Keratinocyte (primary cell): ENCODE measurements at regions not wholly inside any gene's neighbourhood (a gene's known extent, or its start where the extent isn't known, plus 50 kb on each side); places are given as distances from the start of the nearest gene placed in this dataset.

Experiments used
- DNase-seq: peaks from one replicate; pipeline ENCODE4 v3.0.0-alpha.2; 2011; ENCODE audit warnings: low read depth, missing footprints, low spot score
- FAIRE-seq: peaks from 2 replicates; lab custom pipeline; 2011; peaks lifted over from hg19 to GRCh38; lab: Jason Lieb, UNC
- H2AFZ ChIP-seq: 2 replicates; pipeline ENCODE4 v1.6.0; 2012; ENCODE audit warnings: low read length, control low read depth, inconsistent platforms; ENCODE audit not compliant: control insufficient read depth
- H3K27ac ChIP-seq: 2 replicates; pipeline ENCODE4 v1.5.1; 2011; ENCODE audit warnings: low read length; ENCODE audit not compliant: control insufficient read depth, insufficient read depth
- H3K27me3 ChIP-seq: 3 replicates; pipeline ENCODE4 v1.6.0; 2011; ENCODE audit warnings: low read length; ENCODE audit not compliant: control insufficient read depth, insufficient read depth; ENCODE audit errors: extremely low read depth
- H3K36me3 ChIP-seq, 2 experiments: 2 replicates in 1 of 2; 3 replicates in 1 of 2; pipeline ENCODE4 v1.5.1; 2011; ENCODE audit warnings: low read length in 2 of 2, mild to moderate bottlenecking in 1 of 2; ENCODE audit not compliant: control insufficient read depth in 2 of 2, insufficient read depth in 2 of 2; ENCODE audit errors: extremely low read depth in 1 of 2
- H3K4me1 ChIP-seq: 3 replicates; pipeline ENCODE4 v1.5.1; 2011; ENCODE audit warnings: low read length; ENCODE audit not compliant: control insufficient read depth, insufficient read depth; ENCODE audit errors: extremely low read depth
- H3K4me2 ChIP-seq: 3 replicates; pipeline ENCODE4 v1.6.0; 2011; ENCODE audit warnings: low read depth, low read length; ENCODE audit not compliant: control insufficient read depth, insufficient read depth; ENCODE audit errors: extremely low read depth
- H3K4me3 ChIP-seq, 3 experiments: fragments of 200-600 bp in 1 of 3; sonication (generic) in 1 of 3; 2 replicates in 2 of 3; 3 replicates in 1 of 3; pipeline ENCODE4 v1.5.1; 2011 to 2016; ENCODE audit warnings: low read length in 3 of 3, mild to moderate bottlenecking in 3 of 3, control low read depth in 2 of 3, inconsistent platforms in 1 of 3, low read depth in 1 of 3, mixed read lengths in 1 of 3, mixed run types in 1 of 3, moderate library complexity in 1 of 3; ENCODE audit not compliant: control insufficient read depth in 2 of 3, insufficient read depth in 2 of 3; ENCODE audit errors: extremely low read depth in 1 of 3
- H3K79me2 ChIP-seq: 2 replicates; pipeline ENCODE4 v1.6.0; 2012; ENCODE audit warnings: low read length; ENCODE audit not compliant: control insufficient read depth, insufficient read depth
- H3K9ac ChIP-seq: 3 replicates; pipeline ENCODE4 v1.6.0; 2011; ENCODE audit warnings: low read length; ENCODE audit not compliant: control insufficient read depth, insufficient read depth; ENCODE audit errors: extremely low read depth
- H3K9me1 ChIP-seq: 3 replicates; pipeline ENCODE4 v1.6.0; 2011; ENCODE audit warnings: low read length; ENCODE audit not compliant: control insufficient read depth, insufficient read depth; ENCODE audit errors: extremely low read depth
- H3K9me3 ChIP-seq: 2 replicates; pipeline ENCODE4 v1.5.1; 2012; ENCODE audit warnings: low read depth, low read length; ENCODE audit not compliant: control insufficient read depth
- H4K20me1 ChIP-seq: 3 replicates; pipeline ENCODE4 v1.6.0; 2011; ENCODE audit warnings: low read length; ENCODE audit not compliant: control insufficient read depth, insufficient read depth; ENCODE audit errors: extremely low read depth
- EZH2 ChIP-seq: IDR thresholded peaks from one replicate; pipeline ENCODE4 v1.6.1; 2012; ENCODE audit warnings: inconsistent platforms, mild to moderate bottlenecking, low read length, moderate library complexity
- dilution Hi-C: fragments of 300-500 bp; cut with MboI; formaldehyde crosslinking; loops from one replicate; pipeline ENCODE4 v1.7.0; 2020; ENCODE audit warnings: low sequenced_read_pairs; ENCODE audit not compliant: extremely low pct_ligation_motif_present
- TF ChIP-seq, protein P1 (sequence below), 3 experiments: IDR thresholded peaks in 1 of 3; conservative IDR thresholded peaks in 1 of 3; optimal IDR thresholded peaks in 1 of 3; 2 replicates in 2 of 3; 3 replicates in 1 of 3; pipeline versions ENCODE3 to v1.5.1; 2011; ENCODE audit warnings: low read length in 3 of 3, mild to moderate bottlenecking in 3 of 3, moderate library complexity in 2 of 3, control low read depth in 1 of 3, inconsistent platforms in 1 of 3; ENCODE audit not compliant: insufficient read depth in 2 of 3; ENCODE audit errors: extremely low read depth in 1 of 3

DNA sequence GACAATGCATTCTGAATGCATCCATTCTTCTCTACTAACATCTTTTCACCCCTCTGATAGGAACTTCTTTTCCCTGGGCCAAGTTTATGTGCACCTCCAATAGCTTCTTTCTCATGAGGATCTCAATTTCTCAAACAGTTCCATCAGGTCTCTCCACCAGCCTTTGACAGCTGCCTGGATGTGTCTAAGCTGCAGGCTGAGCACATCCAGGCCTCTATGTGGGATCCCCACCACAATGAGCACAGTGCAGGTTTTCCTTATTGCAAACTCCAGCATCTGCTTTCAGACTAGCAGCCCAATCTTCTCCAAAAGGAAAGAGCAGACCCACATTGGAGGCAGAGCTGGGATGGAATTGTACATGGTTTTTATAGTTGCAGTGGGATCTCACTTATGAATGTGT is 145.3 kb upstream of the TBX20 start:
- FAIRE-seq: no peak

DNA sequence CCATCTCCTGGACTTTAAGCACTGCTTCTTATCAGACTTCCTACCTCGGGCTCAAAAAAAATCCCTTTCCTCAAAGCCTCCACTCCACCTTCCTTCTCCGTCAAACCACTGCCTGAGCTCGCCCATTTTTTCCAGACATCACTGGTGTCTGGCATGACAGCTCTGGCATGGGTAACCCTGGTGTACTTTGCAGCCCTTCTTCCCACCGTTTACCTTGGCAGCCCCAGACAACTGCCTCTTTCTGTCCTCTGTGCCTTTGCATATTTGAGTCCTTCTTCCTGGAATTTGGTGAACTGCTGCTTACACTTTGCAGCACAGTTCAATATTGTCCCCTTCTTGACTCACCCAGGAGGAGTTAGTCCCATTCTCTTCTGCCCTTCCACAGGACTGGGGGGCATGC is 144.6 kb upstream of the TBX20 start:
- no peak overlapping the region for H3K4me2 ChIP-seq

More for the DNA sequence above, 145.3 kb upstream of the TBX20 start:
- H3K27ac ChIP-seq: no peak overlapping the region
- dilution Hi-C loops: no loop called here
- no peaks in the 10 kb centered on the region for H3K9me3 ChIP-seq
- no peak overlapping the region for H2AFZ ChIP-seq
- H3K4me1 ChIP-seq: no peaks in the 10 kb centered on the region
- H3K9ac ChIP-seq: no peak overlapping the region
- TF ChIP-seq EZH2: no peak
- TF ChIP-seq, protein P1, sequence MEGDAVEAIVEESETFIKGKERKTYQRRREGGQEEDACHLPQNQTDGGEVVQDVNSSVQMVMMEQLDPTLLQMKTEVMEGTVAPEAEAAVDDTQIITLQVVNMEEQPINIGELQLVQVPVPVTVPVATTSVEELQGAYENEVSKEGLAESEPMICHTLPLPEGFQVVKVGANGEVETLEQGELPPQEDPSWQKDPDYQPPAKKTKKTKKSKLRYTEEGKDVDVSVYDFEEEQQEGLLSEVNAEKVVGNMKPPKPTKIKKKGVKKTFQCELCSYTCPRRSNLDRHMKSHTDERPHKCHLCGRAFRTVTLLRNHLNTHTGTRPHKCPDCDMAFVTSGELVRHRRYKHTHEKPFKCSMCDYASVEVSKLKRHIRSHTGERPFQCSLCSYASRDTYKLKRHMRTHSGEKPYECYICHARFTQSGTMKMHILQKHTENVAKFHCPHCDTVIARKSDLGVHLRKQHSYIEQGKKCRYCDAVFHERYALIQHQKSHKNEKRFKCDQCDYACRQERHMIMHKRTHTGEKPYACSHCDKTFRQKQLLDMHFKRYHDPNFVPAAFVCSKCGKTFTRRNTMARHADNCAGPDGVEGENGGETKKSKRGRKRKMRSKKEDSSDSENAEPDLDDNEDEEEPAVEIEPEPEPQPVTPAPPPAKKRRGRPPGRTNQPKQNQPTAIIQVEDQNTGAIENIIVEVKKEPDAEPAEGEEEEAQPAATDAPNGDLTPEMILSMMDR (optimal IDR thresholded peaks at IDR 0.05 in 1 of 3, IDR thresholded peaks at IDR 0.05 in 1 of 3, conservative IDR thresholded peaks at IDR 0.05 in 1 of 3; ENCODE audit: extremely low read depth in 1 of 3, insufficient read depth in 2 of 3, low read length in 3 of 3): no peak
- no peaks in the 10 kb centered on the region for H3K36me3 ChIP-seq
- no peak overlapping the region for H3K4me2 ChIP-seq
- H4K20me1 ChIP-seq: no peaks in the 10 kb centered on the region
- H3K9me1 ChIP-seq: no peaks in the 10 kb centered on the region
- no peak for DNase-seq
- no peaks in the 10 kb centered on the region for H3K79me2 ChIP-seq
- H3K27me3 ChIP-seq: no peaks in the 10 kb centered on the region
- H3K4me3 ChIP-seq: no peak overlapping the region

More for the DNA sequence above, 144.6 kb upstream of the TBX20 start:
- no peaks in the 10 kb centered on the region for H3K9me3 ChIP-seq
- H3K79me2 ChIP-seq: no peaks in the 10 kb centered on the region
- no peak overlapping the region for H3K27ac ChIP-seq
- H3K4me1 ChIP-seq: no peaks in the 10 kb centered on the region
- FAIRE-seq (no peak), DNase-seq (no peak)
- H3K36me3 ChIP-seq: no peaks in the 10 kb centered on the region
- H3K9me1 ChIP-seq: no peaks in the 10 kb centered on the region
- dilution Hi-C loops: no loop called here
- H3K9ac ChIP-seq: no peak overlapping the region
- TF ChIP-seq EZH2: no peak
- TF ChIP-seq, protein P1 (optimal IDR thresholded peaks at IDR 0.05 in 1 of 3, IDR thresholded peaks at IDR 0.05 in 1 of 3, conservative IDR thresholded peaks at IDR 0.05 in 1 of 3; ENCODE audit: extremely low read depth in 1 of 3, insufficient read depth in 2 of 3, low read length in 3 of 3): no peak
- no peaks in the 10 kb centered on the region for H4K20me1 ChIP-seq
- no peak overlapping the region for H3K4me3 ChIP-seq
- H3K27me3 ChIP-seq: no peaks in the 10 kb centered on the region
- no peak overlapping the region for H2AFZ ChIP-seq
